NCI-H2081 treated with DMSO at 0.1 percent for 48 hours (cell line): ENCODE measurements at regions not wholly inside any gene's neighbourhood (a gene's known extent, or its start where the extent isn't known, plus 50 kb on each side); places are given as distances from the start of the nearest gene placed in this dataset.
A peak's percentile ranks its signal among the peaks of the same experiment; 100 is the strongest.

Experiments used
- DNase-seq: peaks from one replicate; lab custom pipeline; 2025; lab: John Stamatoyannopoulos, UW

DNA sequence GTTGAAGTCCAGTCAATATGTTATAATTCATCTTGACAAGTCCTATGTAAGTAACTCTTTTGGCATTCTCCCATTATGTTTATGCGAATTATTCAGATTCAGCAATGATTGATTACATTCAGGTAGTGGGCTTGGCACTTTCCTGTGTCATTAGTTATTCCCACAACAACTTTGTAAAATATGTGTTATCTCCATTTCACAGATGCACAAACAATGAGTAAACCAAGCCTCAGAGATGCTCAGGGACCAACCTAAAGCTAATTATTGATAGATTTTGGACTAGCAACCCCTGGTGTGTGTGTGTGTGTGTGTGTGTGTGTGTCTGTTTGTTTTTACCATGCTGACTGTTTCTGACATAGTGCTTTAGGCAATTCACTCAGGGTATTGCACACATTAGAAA is 371.1 kb upstream of the C1orf87 start:
- DNase-seq: no peak

- DNase-seq: no peak
Observed at GRCh38 chr1:60436186-60436585, 362.6 kb upstream of the C1orf87 start.

DNA sequence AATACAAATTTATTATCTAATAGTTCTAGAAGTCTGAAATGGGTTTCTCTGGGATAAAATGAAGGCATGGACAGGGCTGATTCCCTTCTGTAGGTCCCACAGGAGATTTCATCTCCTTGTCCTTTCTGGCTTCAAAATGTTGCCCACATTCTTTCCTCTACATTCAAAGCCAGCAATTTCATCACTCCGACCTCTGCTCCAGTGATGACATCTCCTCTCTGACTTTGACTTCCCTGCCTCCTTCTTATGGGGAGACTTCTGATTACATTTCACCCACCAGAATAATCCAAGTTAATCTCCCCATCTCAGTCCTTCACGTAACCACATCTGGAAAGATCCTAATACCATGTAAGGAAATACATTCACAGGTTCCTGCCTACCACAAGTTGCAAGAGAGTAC is 358.0 kb upstream of the C1orf87 start:
- DNase-seq: no peak

- no peak for DNase-seq
Observed at GRCh38 chr1:60430375-60430774, 356.8 kb upstream of the C1orf87 start.

DNA sequence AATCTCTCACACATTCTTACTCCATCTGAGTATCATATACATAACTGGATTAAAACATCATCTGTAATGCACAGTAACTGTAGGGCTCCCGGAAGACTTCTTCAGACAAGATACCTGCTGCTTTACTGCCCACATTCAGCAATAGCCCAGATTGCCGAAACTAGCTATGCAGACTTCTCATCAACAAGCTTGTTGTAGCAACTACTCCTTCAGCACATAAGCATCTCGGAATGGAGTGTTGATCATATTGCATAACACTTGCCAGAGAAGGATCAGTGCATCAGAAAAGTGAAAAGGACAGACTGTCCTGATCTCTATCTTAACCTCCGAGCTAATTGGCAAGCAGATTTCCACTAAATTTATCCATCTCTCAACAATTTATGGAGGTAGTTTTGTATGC is 354.6 kb upstream of the C1orf87 start:
- no peak for DNase-seq

GRCh38 chr1:60427701-60428100 is 354.1 kb upstream of the C1orf87 start:
- peak; percentile 91 for DNase-seq

- DNase-seq: no peak
Observed at GRCh38 chr1:60427194-60427593, 353.6 kb upstream of the C1orf87 start.

- DNase-seq: no peak
Observed at GRCh38 chr1:60425528-60425927, 352.0 kb upstream of the C1orf87 start.

DNA sequence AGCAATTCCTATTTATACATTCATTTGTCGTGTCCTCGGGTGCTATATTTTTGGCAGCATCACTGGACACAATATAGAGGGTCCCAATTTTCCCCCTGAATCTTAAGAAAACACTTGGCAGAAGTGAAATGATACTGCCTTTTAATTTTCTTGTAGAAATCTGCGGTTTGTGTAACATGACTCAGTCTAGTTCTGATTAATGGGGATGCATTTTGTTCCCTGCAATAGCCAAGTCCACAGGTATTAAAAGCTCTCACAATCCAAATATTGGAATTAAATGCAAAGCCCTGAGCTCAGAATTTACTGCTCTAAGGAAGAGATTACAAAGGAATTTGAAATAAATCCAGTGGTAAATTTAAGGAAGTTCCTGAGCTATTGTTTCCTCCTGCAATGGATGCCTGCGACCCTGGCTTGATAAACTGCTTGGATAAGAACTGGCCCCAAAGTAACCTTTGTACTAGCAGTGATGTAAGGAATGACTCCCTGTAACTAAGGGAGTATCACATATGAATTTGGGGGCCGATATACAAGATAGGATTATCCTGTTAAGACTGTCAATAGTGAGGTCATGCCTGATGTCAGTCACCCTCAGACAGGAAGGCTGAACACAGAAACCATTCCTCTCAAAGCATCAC is 349.7 kb upstream of the C1orf87 start:
- DNase-seq: no peak

GRCh38 chr1:60421965-60422364 is 348.4 kb upstream of the C1orf87 start:
- no peak for DNase-seq

DNA sequence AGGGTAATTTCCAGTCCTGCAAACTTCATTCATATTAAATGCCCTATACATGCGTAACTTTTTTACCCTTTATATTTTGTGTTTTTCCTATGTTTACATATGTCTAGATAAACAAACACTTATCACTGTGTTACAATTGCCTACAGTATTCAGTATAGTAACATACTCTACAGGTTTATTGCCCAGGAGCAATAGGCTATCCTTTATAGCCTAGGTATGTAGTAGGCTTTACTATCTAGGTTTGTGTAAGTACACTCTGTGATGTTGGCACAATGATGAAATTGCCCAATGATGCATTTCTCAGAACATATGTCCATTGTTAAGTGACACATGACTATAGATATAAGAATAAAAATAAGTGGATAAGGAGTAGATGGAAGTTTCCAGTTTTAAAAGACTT is 345.5 kb upstream of the C1orf87 start:
- DNase-seq: no peak

- no peak for DNase-seq
Observed at GRCh38 chr1:60415696-60416095, 342.1 kb upstream of the C1orf87 start.

DNA sequence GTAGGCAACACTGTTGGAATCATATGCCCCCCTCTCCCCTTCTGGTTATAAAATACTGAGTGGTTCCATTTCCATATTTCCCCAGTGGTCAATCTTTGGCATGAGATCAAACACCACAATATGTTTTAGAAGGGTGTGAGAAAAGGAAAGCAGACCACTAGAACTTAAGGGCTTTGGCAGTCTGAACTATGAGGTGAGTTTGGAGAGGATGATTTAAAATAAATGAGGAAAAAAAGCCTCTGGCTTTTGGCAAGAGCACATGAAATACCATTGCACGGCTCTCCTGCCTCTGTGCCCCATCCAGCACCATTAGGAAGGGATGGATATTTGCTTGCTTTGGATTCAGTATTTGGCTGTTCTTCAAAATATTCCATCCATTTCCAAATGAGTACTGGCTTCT is 339.5 kb upstream of the C1orf87 start:
- DNase-seq: no peak

GRCh38 chr1:60411591-60411990 is 338.0 kb upstream of the C1orf87 start:
- DNase-seq: no peak

- DNase-seq: no peak
Observed at GRCh38 chr1:60402816-60403215, 329.2 kb upstream of the C1orf87 start.

- no peak for DNase-seq
Observed at GRCh38 chr1:60402216-60402615, 328.6 kb upstream of the C1orf87 start.

DNA sequence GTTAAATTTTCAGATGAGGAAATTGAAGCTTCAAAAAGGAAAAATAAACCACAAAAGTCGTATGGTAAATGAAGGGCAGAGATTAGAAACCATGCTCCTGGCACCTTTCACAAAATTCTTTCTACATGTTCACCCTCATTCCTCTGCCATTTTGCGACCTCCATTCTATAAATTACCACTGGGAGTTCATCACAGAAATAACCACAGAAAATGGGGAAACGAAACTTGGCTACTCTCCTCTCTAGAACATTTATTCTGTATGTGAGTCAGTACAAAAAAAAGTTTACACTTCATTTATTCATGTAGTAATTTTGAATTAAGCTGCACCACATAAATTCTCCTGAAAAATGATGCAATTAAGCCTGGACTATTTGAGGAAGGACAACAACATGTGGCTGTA is 320.9 kb upstream of the C1orf87 start:
- DNase-seq: no peak

- DNase-seq: no peak
Observed at GRCh38 chr1:60390593-60391282, 317.2 kb upstream of the C1orf87 start.

DNA sequence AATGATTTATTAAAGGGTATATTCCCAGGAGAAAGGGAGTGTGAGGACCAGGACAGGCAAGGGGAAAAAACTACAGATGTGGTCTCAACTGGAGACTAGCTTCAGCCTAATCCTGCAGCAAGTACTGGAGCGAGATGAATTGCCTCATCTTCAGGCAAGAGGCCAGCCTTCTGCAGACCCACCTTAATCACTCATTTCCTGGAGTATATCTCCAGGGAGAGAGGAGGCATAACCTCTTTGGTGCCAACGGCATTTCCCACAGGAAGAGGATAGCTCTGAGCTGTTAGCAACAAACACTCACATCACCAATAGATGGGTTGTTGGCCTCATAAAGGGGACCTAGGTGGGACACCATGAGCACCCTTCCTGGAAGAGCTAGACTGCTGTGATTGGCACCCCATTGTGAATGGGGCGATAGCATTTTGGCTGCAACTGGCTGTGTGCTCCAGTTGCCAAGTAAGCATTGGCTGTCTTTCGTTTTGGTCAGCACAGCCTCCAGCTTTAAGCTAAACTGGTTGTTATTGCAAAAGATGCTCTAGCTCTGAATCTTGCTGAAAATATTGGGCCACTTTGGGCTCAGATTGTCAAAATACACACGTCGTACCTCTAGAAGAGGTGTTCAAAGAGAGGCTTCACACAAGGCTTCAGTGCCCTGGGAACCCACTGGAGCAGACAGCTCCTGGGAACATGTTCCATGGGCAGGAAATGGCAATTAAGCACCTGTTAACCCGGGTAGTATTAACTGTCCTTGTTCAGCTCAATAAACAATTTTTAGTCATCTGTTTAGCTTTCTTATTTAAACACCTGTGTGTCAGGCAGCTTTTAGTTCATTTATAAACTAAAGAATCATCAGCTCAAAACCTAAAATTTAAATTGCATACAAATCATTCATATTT is 314.8 kb upstream of the C1orf87 start:
- peak; percentile 14 for DNase-seq

DNA sequence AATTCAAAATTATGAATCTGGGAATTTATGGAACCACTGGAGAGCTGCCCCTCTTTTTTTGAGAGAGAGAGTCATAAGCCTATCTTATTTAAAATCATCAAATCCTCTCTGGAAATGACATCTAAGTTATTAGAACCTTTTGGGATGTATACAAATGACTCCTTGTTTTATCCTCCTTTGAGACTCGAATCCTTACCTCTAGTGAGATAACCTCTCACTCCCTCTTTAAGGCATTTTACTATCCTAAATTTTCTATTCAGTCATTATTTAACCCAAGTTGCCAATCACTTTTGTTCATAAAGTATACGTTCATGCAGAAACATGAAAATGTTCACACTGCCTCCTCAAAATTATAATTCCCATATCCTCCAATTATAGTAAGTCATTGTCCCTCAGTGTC is 313.6 kb upstream of the C1orf87 start:
- no peak for DNase-seq

GRCh38 chr1:60386249-60386648 is 312.7 kb upstream of the C1orf87 start:
- no peak for DNase-seq

DNA sequence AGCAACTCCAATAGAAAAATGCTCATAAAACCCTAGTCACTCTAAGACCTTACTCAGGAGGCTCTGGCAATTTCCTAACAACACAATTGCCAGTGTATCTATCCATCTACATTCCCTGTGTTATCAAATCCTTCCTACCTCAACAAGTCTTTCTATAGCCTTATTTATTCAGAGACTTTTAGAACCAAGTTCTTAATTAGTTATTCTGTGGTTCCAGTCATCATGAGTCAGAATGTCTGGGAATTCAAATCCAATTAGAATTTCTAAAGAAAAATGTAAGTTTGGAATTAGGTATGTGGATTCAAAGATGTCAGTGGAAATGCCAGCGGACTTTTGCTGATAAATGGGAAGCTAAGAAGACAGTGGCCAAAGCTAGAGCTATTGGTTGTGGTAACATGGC is 302.6 kb upstream of the C1orf87 start:
- DNase-seq: no peak

DNA sequence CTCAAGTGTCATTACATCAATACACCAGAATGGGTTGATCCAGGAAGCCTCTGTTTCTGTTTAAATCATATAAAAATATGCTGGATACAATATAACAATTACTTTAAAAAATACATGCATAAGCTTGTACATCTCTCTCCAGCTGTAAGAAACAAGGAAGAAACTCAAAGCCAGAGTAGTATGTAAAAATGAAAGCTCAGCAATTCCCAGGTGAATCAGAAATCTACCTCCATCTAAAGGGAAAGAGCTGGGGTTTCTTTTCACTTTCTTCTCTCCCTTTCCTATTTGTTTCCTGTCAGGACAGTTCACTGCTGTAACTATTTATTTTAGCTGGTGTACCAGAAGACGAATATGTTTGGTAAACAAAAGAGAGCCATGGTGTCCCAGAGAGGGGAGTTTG is 301.0 kb upstream of the C1orf87 start:
- no peak for DNase-seq
